A673 (cell line): ENCODE measurements at regions not wholly inside any gene's neighbourhood (a gene's known extent, or its start where the extent isn't known, plus 50 kb on each side); places are given as distances from the start of the nearest gene placed in this dataset.

Experiments
- BruUV-seq: library from RNA; stranded (reverse); fragments of 400-500 nt; replicated peaks from 2 replicates; lab custom pipeline; 2021; lab: Mats Ljungman, UMichigan
- CTCF ChIA-PET: fragments of 300-600 bp; sonication (Branson Sonifier 250); formaldehyde crosslinking; loops from one replicate; lab custom pipeline; 2022; ENCODE audit warnings: antibody characterized with exemption; lab: Charles Lee
- POLR2A ChIA-PET: fragments of 300-600 bp; sonication (Branson Sonifier 250); formaldehyde crosslinking; loops from one replicate; lab custom pipeline; 2022; ENCODE audit warnings: antibody characterized with exemption; ENCODE audit not compliant: low non-redundant PET; lab: Charles Lee
- DNase-seq: peaks from one replicate; pipeline ENCODE4 v3.0.0-alpha.2; 2015; ENCODE audit warnings: low spot score
- H3K27ac ChIP-seq: fragments of 200-600 bp; sonication (generic); 2 replicates; pipeline ENCODE4 v1.5.1; 2016; ENCODE audit warnings: mixed run types, low read depth, mild to moderate bottlenecking, mixed read lengths, antibody characterized with exemption, low read length; ENCODE audit not compliant: poor library complexity, severe bottlenecking
- H3K27me3 ChIP-seq: fragments of 200-600 bp; sonication (generic); replicated peaks from 2 replicates; pipeline ENCODE4 v1.6.1; 2017; ENCODE audit warnings: mixed run types, low read depth, mild to moderate bottlenecking, mixed read lengths, antibody characterized with exemption, low read length; ENCODE audit not compliant: insufficient read depth, poor library complexity
- H3K36me3 ChIP-seq: fragments of 200-600 bp; sonication (generic); 2 replicates; pipeline ENCODE4 v1.6.1; 2016; ENCODE audit warnings: mixed run types, mild to moderate bottlenecking, mixed read lengths, antibody characterized with exemption, low read length; ENCODE audit not compliant: insufficient read depth, poor library complexity, severe bottlenecking
- H3K4me1 ChIP-seq: fragments of 200-600 bp; sonication (generic); 2 replicates; pipeline ENCODE4 v1.6.1; 2017; ENCODE audit warnings: mixed run types, mild to moderate bottlenecking, mixed read lengths, antibody characterized with exemption, low read length; ENCODE audit not compliant: insufficient read depth, poor library complexity, severe bottlenecking
- H3K4me3 ChIP-seq: fragments of 200-600 bp; sonication (generic); 2 replicates; pipeline ENCODE4 v1.5.1; 2016; ENCODE audit warnings: low read depth, mixed run types, mild to moderate bottlenecking, mixed read lengths, low read length; ENCODE audit not compliant: poor library complexity, severe bottlenecking
- H3K9me3 ChIP-seq: fragments of 200-600 bp; sonication (generic); 2 replicates; pipeline ENCODE4 v1.6.1; 2016; ENCODE audit warnings: mixed run types, low read depth, mild to moderate bottlenecking, mixed read lengths, antibody characterized with exemption, low read length; ENCODE audit not compliant: poor library complexity, severe bottlenecking
- CTCF ChIP-seq: fragments of 300-800, 200-600 bp; sonication (generic); conservative IDR thresholded peaks from 2 replicates; pipeline ENCODE4 v1.5.1; 2017; ENCODE audit warnings: low read depth, mild to moderate bottlenecking, antibody characterized with exemption, low read length, moderate library complexity, mixed read lengths
- EZH2 ChIP-seq: fragments of 200-600 bp; sonication (generic); IDR thresholded peaks from 2 replicates; pipeline ENCODE4 v1.6.1; 2017; ENCODE audit warnings: borderline replicate concordance, low read depth, mild to moderate bottlenecking, mixed read lengths, antibody characterized with exemption, low read length; ENCODE audit not compliant: poor library complexity, severe bottlenecking
- intact Hi-C: fragments of 100-400 bp; cut with micrococcal nuclease; formaldehyde crosslinking; loops from one replicate; pipeline ENCODE4 v1.10.0; 2022; ENCODE audit not compliant: unreplicated experiment

GRCh38 chr11:116210663-116211062 lies 562.1 kb downstream of the BUD13 start:
- intact Hi-C loops = no loop called here
- CTCF ChIA-PET = no interaction called here
- peaks cover 10% of the 10 kb centered on the region for H3K4me1 ChIP-seq
- no TSS peak for BruUV-seq
- H3K9me3 ChIP-seq = no peaks in the 10 kb centered on the region
- POLR2A ChIA-PET = no interaction called here
- H3K27me3 ChIP-seq = no peaks in the 10 kb centered on the region
- no peak for DNase-seq
- no peak overlapping the region for H3K27ac ChIP-seq
- TF ChIP-seq CTCF = no peak
- no peak for TF ChIP-seq EZH2
- no peak overlapping the region for H3K4me3 ChIP-seq
- H3K36me3 ChIP-seq = no peaks in the 10 kb centered on the region

GRCh38 chr11:116209255-116209654 lies 563.5 kb downstream of the BUD13 start:
- ChIA-PET CTCF (no interaction called here), POLR2A (no interaction called here)
- no TSS peak for BruUV-seq
- TF ChIP-seq CTCF (no peak), EZH2 (no peak)
- no peaks in the 10 kb centered on the region for H3K27me3 ChIP-seq
- no peak overlapping the region for H3K27ac ChIP-seq
- no peak for DNase-seq
- H3K36me3 ChIP-seq = no peaks in the 10 kb centered on the region
- no peak overlapping the region for H3K4me3 ChIP-seq
- intact Hi-C loops = no loop called here
- peaks cover 10% of the 10 kb centered on the region for H3K4me1 ChIP-seq
- no peaks in the 10 kb centered on the region for H3K9me3 ChIP-seq

GRCh38 chr11:116207421-116208141 lies 565.2 kb downstream of the BUD13 start:
- POLR2A ChIA-PET = no interaction called here
- DNase-seq = peak; percentile 55
- no TSS peak for BruUV-seq

More at GRCh38 chr11:116207421-116208141, 565.2 kb downstream of the BUD13 start:
- Histone ChIP-seq H3K27ac (no peak overlapping the region), H3K36me3 (no peaks in the 10 kb centered on the region), H3K4me1 (peaks cover 10% of the 10 kb centered on the region), H3K4me3 (no peak overlapping the region), H3K9me3 (no peaks in the 10 kb centered on the region), H3K27me3 (no peaks in the 10 kb centered on the region)
- no peak for TF ChIP-seq EZH2
- no peak for TF ChIP-seq CTCF
- CTCF ChIA-PET = no interaction called here
- intact Hi-C loops = no loop called here
